NK-92 treated with Interleukin-12 subunit alpha and Interleukin-12 subunit beta, amount 100 ng/mL, for 24 hours (cell line): ENCODE measurements at regions not wholly inside any gene's neighbourhood (a gene's known extent, or its start where the extent isn't known, plus 50 kb on each side); places are given as distances from the start of the nearest gene placed in this dataset.
"Not testable (repeated sequence)": the region's sequence is repeated elsewhere in the genome, so short reads cannot be mapped to it uniquely, and the experiment has no call there.

Source experiments
- DNase-seq: peaks from one replicate; lab custom pipeline; 2025; lab: John Stamatoyannopoulos, UW

- not testable (repeated sequence) for DNase-seq
Observed at GRCh38 chr11:13614918-13615317, 53.5 kb upstream of the FAR1 start.

GRCh38 chr11:13608656-13609055 is 59.8 kb upstream of the FAR1 start:
- no peak for DNase-seq

- DNase-seq: no peak
Observed at GRCh38 chr11:13606701-13607100, 61.8 kb upstream of the FAR1 start.

GRCh38 chr11:13603661-13604060 is 64.8 kb upstream of the FAR1 start:
- no peak for DNase-seq

GRCh38 chr11:13602844-13603243 is 65.6 kb upstream of the FAR1 start:
- no peak for DNase-seq

- no peak for DNase-seq
Observed at GRCh38 chr11:13596611-13597326, 71.7 kb upstream of the FAR1 start.

- DNase-seq: no peak
Observed at GRCh38 chr11:13595166-13595565, 73.3 kb upstream of the FAR1 start.

- DNase-seq: no peak
Observed at GRCh38 chr11:13594044-13594443, 74.4 kb upstream of the FAR1 start.

- DNase-seq: no peak
Observed at GRCh38 chr11:13578514-13579140, 82.8 kb upstream of the PTH start.

GRCh38 chr11:13577881-13578280 is 82.1 kb upstream of the PTH start:
- no peak for DNase-seq

GRCh38 chr11:13576995-13577394 is 81.2 kb upstream of the PTH start:
- no peak for DNase-seq

GRCh38 chr11:13575385-13575784 is 79.6 kb upstream of the PTH start:
- DNase-seq: not testable (repeated sequence)

- no peak for DNase-seq
Observed at GRCh38 chr11:13567551-13567950, 71.8 kb upstream of the PTH start.

- DNase-seq: no peak
Observed at GRCh38 chr11:13561860-13562259, 66.1 kb upstream of the PTH start.

- not testable (repeated sequence) for DNase-seq
Observed at GRCh38 chr11:13560341-13560740, 64.5 kb upstream of the PTH start.

GRCh38 chr11:13552784-13553183 is 57.0 kb upstream of the PTH start:
- no peak for DNase-seq

- DNase-seq: no peak
Observed at GRCh38 chr11:13551834-13552233, 56.0 kb upstream of the PTH start.

- peak; percentile 37 for DNase-seq
Observed at GRCh38 chr11:13550761-13551160, 55.0 kb upstream of the PTH start.

- DNase-seq: not testable (repeated sequence)
Observed at GRCh38 chr11:13546092-13546491, 50.3 kb upstream of the PTH start.
